NCI-H2029 (cell line): ENCODE measurements at regions not wholly inside any gene's neighbourhood (a gene's known extent, or its start where the extent isn't known, plus 50 kb on each side); places are given as distances from the start of the nearest gene placed in this dataset.

Experiments
- DNase-seq: peaks from one replicate; lab custom pipeline; 2025; lab: John Stamatoyannopoulos, UW

DNA sequence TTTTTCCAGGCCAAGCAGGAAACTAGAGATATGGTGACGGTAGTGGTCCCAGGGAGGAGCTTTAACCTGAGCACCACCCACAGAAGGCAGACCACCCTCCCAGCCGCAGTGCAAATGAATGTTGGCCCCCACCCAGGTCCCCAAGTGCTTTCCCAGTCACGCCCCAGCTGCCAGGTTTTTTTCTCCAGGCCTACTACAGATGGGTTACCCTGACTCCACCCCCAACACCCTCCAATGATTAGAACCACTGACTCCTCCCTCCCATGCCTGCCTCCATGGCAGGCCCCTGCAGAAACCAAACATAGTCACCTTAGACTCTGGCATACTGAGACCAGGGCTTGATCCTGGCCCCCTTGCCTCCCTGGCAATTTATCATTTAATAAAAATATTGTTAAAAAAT is 58.7 kb upstream of the CHST1 start:
- peak; percentile 22 for DNase-seq

DNA sequence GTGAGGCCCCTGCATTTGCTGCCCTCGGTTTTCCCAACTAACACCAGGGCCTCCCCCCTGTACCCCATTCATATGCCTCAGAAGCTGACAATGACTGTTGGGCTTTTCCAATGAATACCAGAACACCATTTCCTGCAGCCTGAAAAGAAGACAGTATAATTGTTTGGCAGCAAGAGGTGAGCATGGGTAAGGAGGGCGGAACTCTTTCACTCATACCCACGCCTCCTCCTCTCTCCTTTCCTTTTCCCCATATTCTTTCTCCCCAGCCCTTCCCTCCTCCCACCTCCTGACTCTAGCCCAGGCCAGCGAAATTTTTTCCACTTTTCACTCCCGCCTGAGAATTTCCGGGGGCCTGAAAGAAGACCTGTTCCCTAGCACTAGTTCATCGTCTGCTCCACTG is 58.0 kb upstream of the CHST1 start:
- no peak for DNase-seq

DNA sequence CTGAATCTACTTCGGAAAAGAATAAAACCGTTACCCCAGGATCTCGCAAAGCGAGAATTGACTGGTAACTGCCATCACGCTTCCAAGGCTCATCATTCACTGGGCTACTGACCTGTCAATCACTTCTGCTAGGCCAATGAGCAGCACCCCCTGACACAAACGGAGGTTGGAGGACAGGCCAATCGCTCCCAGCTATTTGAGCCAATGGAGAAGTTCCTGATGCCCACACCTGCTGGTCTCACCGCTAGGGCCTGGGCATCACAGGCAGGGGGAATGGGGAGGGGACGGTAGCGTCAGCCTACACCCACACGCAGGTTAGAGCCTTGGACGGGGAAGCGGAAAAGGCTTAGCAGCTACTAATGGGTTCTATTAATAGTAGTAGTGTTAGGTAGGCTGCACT is 56.7 kb upstream of the CHST1 start:
- no peak for DNase-seq

- no peak for DNase-seq
These were observed 52.1 kb upstream of the CHST1 start for GRCh38 chr11:45717526-45717925.

DNA sequence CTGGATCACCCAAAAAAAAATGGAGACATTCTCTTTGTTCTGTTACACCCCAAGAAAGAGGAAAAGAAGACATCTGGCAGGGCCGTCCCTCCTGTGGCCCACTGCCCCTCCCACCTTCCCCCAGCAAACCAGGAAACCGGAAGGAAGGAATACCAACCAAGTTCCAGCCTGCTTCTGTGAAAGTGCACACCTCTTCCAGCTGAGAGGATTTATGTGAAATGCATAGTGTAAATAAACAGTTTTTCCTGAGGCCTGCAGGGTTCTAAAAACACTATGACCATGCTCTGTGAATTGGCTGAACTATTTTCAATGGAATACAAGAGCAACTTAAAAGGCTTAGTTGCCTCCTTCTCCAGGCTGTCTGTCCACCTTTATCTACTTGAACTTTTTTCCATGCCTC is 50.0 kb upstream of the CHST1 start:
- no peak for DNase-seq
